ENCODE measurements at regions not wholly inside any gene's neighbourhood (a gene's known extent, or its start where the extent isn't known, plus 50 kb on each side); places are given as distances from the start of the nearest gene placed in this dataset.

GRCh38 chr5:169442403-169442874 is 141.1 kb upstream of the SPDL1 start:
- no peaks in the 10 kb centered on the region for H3K9me3 Mint-ChIP-seq (ENCODE audit: unreplicated experiment)
- no peaks in the 10 kb centered on the region for H3K27me3 Mint-ChIP-seq (ENCODE audit: unreplicated experiment)
- H3K4me1 Mint-ChIP-seq (ENCODE audit: low read depth, unreplicated experiment) = no peaks in the 10 kb centered on the region
- TF ChIP-seq CTCF (IDR thresholded peaks at IDR 0.05; ENCODE audit: partially characterized antibody, unreplicated experiment) = no peak
- H3K27ac Mint-ChIP-seq (ENCODE audit: unreplicated experiment) = no peak overlapping the region
- no peak for DNase-seq
- H3K4me3 Mint-ChIP-seq (ENCODE audit: unreplicated experiment) = no peak overlapping the region
- no peaks in the 10 kb centered on the region for H3K36me3 Mint-ChIP-seq (ENCODE audit: unreplicated experiment)

- DNase-seq = no peak
- no peak overlapping the region for H3K27ac Mint-ChIP-seq (ENCODE audit: unreplicated experiment)
- H3K4me3 Mint-ChIP-seq (ENCODE audit: unreplicated experiment) = no peak overlapping the region
- no peaks in the 10 kb centered on the region for H3K36me3 Mint-ChIP-seq (ENCODE audit: unreplicated experiment)
- H3K9me3 Mint-ChIP-seq (ENCODE audit: unreplicated experiment) = no peaks in the 10 kb centered on the region
- no peaks in the 10 kb centered on the region for H3K4me1 Mint-ChIP-seq (ENCODE audit: low read depth, unreplicated experiment)
- TF ChIP-seq CTCF (IDR thresholded peaks at IDR 0.05; ENCODE audit: partially characterized antibody, unreplicated experiment) = no peak
- H3K27me3 Mint-ChIP-seq (ENCODE audit: unreplicated experiment) = no peaks in the 10 kb centered on the region
These were observed 139.3 kb upstream of the SLIT3 start for GRCh38 chr5:169440107-169440705.

GRCh38 chr5:169439362-169439761 is 138.4 kb upstream of the SLIT3 start:
- DNase-seq = no peak
- Mint-ChIP-seq H3K4me3 (ENCODE audit: unreplicated experiment) (no peak overlapping the region), H3K4me1 (ENCODE audit: low read depth, unreplicated experiment) (no peaks in the 10 kb centered on the region), H3K9me3 (ENCODE audit: unreplicated experiment) (no peaks in the 10 kb centered on the region), H3K27me3 (ENCODE audit: unreplicated experiment) (no peaks in the 10 kb centered on the region), H3K36me3 (ENCODE audit: unreplicated experiment) (no peaks in the 10 kb centered on the region), H3K27ac (ENCODE audit: unreplicated experiment) (no peak overlapping the region)
- no peak for TF ChIP-seq CTCF (IDR thresholded peaks at IDR 0.05; ENCODE audit: partially characterized antibody, unreplicated experiment)

- Mint-ChIP-seq H3K27me3 (ENCODE audit: unreplicated experiment) (peaks cover 3% of the 10 kb centered on the region), H3K4me1 (ENCODE audit: low read depth, unreplicated experiment) (no peaks in the 10 kb centered on the region), H3K4me3 (ENCODE audit: unreplicated experiment) (no peak overlapping the region), H3K36me3 (ENCODE audit: unreplicated experiment) (no peaks in the 10 kb centered on the region), H3K9me3 (ENCODE audit: unreplicated experiment) (no peaks in the 10 kb centered on the region), H3K27ac (ENCODE audit: unreplicated experiment) (no peak overlapping the region)
- no peak for DNase-seq
- TF ChIP-seq CTCF (IDR thresholded peaks at IDR 0.05; ENCODE audit: partially characterized antibody, unreplicated experiment) = no peak
These were observed 134.7 kb upstream of the SLIT3 start for GRCh38 chr5:169435506-169436229.

GRCh38 chr5:169433221-169433651 is 132.3 kb upstream of the SLIT3 start:
- no peaks in the 10 kb centered on the region for H3K9me3 Mint-ChIP-seq (ENCODE audit: unreplicated experiment)
- H3K36me3 Mint-ChIP-seq (ENCODE audit: unreplicated experiment) = no peaks in the 10 kb centered on the region
- H3K4me1 Mint-ChIP-seq (ENCODE audit: low read depth, unreplicated experiment) = no peaks in the 10 kb centered on the region
- no peak for DNase-seq
- H3K27me3 Mint-ChIP-seq (ENCODE audit: unreplicated experiment) = peaks cover 3% of the 10 kb centered on the region
- no peak for TF ChIP-seq CTCF (IDR thresholded peaks at IDR 0.05; ENCODE audit: partially characterized antibody, unreplicated experiment)
- H3K27ac Mint-ChIP-seq (ENCODE audit: unreplicated experiment) = no peak overlapping the region
- no peak overlapping the region for H3K4me3 Mint-ChIP-seq (ENCODE audit: unreplicated experiment)
